ENCODE measurements at regions not wholly inside any gene's neighbourhood (a gene's known extent, or its start where the extent isn't known, plus 50 kb on each side); places are given as distances from the start of the nearest gene placed in this dataset.
"Not testable (repeated sequence)": the region's sequence is repeated elsewhere in the genome, so short reads cannot be mapped to it uniquely, and the experiment has no call there.

DNA sequence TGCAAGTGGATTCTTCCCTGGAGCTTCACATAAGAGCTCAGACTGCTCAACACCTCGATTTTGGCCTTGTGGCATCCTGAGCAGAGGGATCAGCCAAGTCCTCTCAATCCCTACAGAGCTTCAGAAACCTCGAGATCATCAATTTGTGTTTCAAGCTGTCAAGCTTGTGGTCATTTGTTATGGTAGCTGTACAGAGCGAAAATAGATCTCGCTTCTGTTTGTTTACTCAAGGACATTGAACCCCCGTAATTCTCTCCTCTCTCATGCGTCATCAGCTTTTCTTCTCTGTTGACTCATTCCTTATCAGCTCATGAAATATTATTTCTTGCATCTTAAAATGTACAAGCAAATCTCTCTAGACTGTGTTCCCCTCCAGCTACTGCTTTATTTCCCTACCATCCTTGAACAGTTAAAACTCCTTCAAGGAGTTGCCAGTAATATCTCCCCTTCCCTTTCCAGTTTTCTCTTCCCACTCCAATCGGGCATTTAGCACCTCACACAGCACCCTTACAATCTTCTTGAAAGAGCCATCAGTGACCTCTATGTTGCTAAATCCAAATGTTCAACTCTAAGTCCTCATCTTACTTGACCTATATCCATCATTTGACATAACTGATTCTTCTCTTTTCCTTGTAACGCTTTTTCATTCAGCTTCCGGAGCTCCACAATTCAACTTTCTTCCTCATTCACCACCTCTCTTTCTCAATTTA lies 106.2 kb upstream of the FAT1 start:
- 56 to 60% methylated on average over 6 to 9 of the region's 9 CpGs for WGBS, 2 donors (ENCODE audit: low coverage in 1 of 2)
- no peak overlapping the region for H3K27ac ChIP-seq
- TF ChIP-seq POLR2A (IDR thresholded peaks at IDR 0.05) (no peak), POLR2AphosphoS5 (IDR thresholded peaks at IDR 0.05) (no peak), EP300 (IDR thresholded peaks at IDR 0.05; ENCODE audit: low read depth) (no peak)
- TF ChIP-seq, protein P1, sequence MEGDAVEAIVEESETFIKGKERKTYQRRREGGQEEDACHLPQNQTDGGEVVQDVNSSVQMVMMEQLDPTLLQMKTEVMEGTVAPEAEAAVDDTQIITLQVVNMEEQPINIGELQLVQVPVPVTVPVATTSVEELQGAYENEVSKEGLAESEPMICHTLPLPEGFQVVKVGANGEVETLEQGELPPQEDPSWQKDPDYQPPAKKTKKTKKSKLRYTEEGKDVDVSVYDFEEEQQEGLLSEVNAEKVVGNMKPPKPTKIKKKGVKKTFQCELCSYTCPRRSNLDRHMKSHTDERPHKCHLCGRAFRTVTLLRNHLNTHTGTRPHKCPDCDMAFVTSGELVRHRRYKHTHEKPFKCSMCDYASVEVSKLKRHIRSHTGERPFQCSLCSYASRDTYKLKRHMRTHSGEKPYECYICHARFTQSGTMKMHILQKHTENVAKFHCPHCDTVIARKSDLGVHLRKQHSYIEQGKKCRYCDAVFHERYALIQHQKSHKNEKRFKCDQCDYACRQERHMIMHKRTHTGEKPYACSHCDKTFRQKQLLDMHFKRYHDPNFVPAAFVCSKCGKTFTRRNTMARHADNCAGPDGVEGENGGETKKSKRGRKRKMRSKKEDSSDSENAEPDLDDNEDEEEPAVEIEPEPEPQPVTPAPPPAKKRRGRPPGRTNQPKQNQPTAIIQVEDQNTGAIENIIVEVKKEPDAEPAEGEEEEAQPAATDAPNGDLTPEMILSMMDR (IDR thresholded peaks at IDR 0.05): no peak
- in situ Hi-C loops (cut with MboI; ENCODE audit: low pct_ligation_motif_present in 1 of 4, low pct_unique_long_range_greater_than_20kb in 1 of 4, low sequenced_read_pairs in 3 of 4): no loop called here
- peaks cover 0 to 19% (median 10%) of the 10 kb centered on the region in 4 donors for H3K4me1 ChIP-seq
- no peaks in the 10 kb centered on the region for H3K9me3 ChIP-seq
- H3K27me3 ChIP-seq: no peaks in the 10 kb centered on the region
- H3K4me3 ChIP-seq: no peak overlapping the region
- no peaks in the 10 kb centered on the region for H3K36me3 ChIP-seq
- DNase-seq: no peak
- intact Hi-C loops (cut with DNase I; ENCODE audit: low total_unique reads): no loop called here

DNA sequence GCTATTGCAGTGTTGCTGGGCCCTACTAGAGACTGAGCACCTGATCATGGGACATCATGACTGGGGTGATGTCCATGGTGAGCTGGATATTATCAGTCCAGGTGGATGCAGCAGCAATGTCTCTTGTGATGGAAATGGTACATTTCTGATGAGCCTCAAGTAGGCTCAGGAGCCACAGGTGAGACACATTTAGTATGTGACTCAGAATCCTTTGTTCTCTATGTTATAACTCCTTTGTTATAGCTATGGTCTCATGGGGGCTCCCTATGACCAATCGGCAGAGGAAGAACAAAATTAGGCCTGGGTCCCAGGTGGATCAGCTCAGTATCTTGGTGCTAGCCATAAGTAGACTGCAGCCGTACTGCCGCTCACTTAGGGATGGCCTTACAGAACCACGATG lies 107.9 kb upstream of the FAT1 start:
- in situ Hi-C loops (cut with MboI; ENCODE audit: low pct_ligation_motif_present in 1 of 4, low pct_unique_long_range_greater_than_20kb in 1 of 4, low sequenced_read_pairs in 3 of 4): no loop called here
- Histone ChIP-seq H3K4me1 (peaks cover 0 to 3% (median 1%) of the 10 kb centered on the region in 4 donors), H3K27ac (no peak overlapping the region), H3K27me3 (no peaks in the 10 kb centered on the region), H3K9me3 (no peaks in the 10 kb centered on the region), H3K4me3 (no peak overlapping the region), H3K36me3 (no peaks in the 10 kb centered on the region)
- DNase-seq: no peak
- WGBS, 2 donors (ENCODE audit: low coverage in 1 of 2): 89% methylated on average over 3 to 4 of the region's 4 CpGs
- intact Hi-C loops (cut with DNase I; ENCODE audit: low total_unique reads): no loop called here
- TF ChIP-seq POLR2AphosphoS5 (IDR thresholded peaks at IDR 0.05): no peak
- TF ChIP-seq POLR2A (IDR thresholded peaks at IDR 0.05): no peak
- TF ChIP-seq, protein P1 (IDR thresholded peaks at IDR 0.05): no peak
- no peak for TF ChIP-seq EP300 (IDR thresholded peaks at IDR 0.05; ENCODE audit: low read depth)

DNA sequence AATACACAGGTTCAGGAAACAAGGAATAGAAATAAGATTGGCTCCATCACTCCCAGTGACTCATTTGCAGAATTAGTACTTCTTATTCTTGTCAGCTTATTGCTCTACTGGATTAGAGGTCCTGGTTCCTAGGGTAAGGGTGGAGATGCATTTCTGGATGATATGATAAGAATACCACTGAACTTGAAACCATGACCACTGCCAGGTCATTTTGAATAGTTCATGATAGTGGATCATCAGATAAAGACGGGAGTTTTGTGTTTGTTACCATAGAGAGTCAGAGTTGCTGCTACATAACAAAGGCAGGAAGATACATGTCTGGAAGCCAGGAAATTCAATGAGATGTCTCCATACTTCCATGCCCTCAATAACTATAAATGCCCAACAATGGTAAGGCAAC lies 109.2 kb upstream of the FAT1 start:
- intact Hi-C loops (cut with DNase I; ENCODE audit: low total_unique reads): no loop called here
- DNase-seq: no peak
- H3K9me3 ChIP-seq: no peaks in the 10 kb centered on the region
- H3K4me1 ChIP-seq: no peaks in the 10 kb centered on the region
- H3K36me3 ChIP-seq: no peaks in the 10 kb centered on the region
- TF ChIP-seq, protein P1 (IDR thresholded peaks at IDR 0.05): no peak
- TF ChIP-seq POLR2A (IDR thresholded peaks at IDR 0.05): no peak
- no peak for TF ChIP-seq POLR2AphosphoS5 (IDR thresholded peaks at IDR 0.05)
- no peak for TF ChIP-seq EP300 (IDR thresholded peaks at IDR 0.05; ENCODE audit: low read depth)
- WGBS, 2 donors (ENCODE audit: low coverage in 1 of 2): 61% methylated on average over 1 of the region's 1 CpG; no CpG with 5 or more reads in 1 of the 2 donors
- H3K27me3 ChIP-seq: no peaks in the 10 kb centered on the region
- H3K4me3 ChIP-seq: no peak overlapping the region
- in situ Hi-C loops (cut with MboI; ENCODE audit: low pct_ligation_motif_present in 1 of 4, low pct_unique_long_range_greater_than_20kb in 1 of 4, low sequenced_read_pairs in 3 of 4): no loop called here
- H3K27ac ChIP-seq: no peak overlapping the region

DNA sequence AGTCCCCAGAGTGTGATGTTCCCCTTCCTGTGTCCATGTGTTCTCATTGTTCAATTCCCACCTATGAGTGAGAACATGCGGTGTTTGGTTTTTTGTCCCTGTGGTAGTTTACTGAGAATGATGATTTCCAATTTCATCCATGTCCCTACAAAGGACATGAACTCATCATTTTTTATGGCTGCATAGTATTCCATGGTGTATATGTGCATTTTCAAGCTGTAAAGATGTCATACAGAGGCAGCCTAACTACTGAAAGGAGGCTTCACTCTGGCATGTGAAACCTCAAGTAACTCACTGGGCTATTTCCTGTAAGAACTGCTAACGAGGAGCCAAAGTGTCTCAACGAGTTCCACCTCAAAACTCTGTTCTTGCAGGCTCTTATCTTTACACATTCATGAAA lies 113.8 kb upstream of the FAT1 start:
- H3K4me3 ChIP-seq; H3K36me3 ChIP-seq; H3K4me1 ChIP-seq; DNase-seq; intact Hi-C loops (cut with DNase I; ENCODE audit: low total_unique reads); in situ Hi-C loops (cut with MboI; ENCODE audit: low pct_ligation_motif_present in 1 of 4, low pct_unique_long_range_greater_than_20kb in 1 of 4, low sequenced_read_pairs in 3 of 4); H3K27me3 ChIP-seq; H3K27ac ChIP-seq; H3K9me3 ChIP-seq: not testable (repeated sequence)
- 90 to 91% methylated on average over 2 to 3 of the region's 3 CpGs for WGBS, 2 donors (ENCODE audit: low coverage in 1 of 2)

DNA sequence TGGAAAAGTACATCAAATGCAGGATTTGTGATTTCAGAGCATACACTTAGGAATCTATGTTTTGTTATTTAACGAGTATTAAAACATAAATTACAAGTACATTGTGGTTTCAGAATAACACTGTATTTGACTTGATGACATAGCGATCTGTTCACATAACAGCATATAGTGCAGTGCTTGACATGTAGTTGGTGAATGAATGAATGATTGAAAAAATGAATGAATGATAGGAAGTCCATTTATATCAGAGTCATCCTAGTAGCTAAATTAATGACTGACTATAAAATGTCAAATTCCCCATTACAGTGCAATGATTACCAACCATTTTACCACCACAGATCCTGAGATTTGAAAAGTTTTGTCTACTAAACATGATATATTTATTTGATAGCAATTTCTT lies 114.6 kb upstream of the FAT1 start:
- H3K4me3 ChIP-seq: no peak overlapping the region
- H3K4me1 ChIP-seq: no peaks in the 10 kb centered on the region
- in situ Hi-C loops (cut with MboI; ENCODE audit: low pct_ligation_motif_present in 1 of 4, low pct_unique_long_range_greater_than_20kb in 1 of 4, low sequenced_read_pairs in 3 of 4): no loop called here
- 91 to 96% methylated on average over 2 of the region's 2 CpGs for WGBS, 2 donors (ENCODE audit: low coverage in 1 of 2)
- no peak overlapping the region for H3K27ac ChIP-seq
- no peaks in the 10 kb centered on the region for H3K36me3 ChIP-seq
- H3K27me3 ChIP-seq: no peaks in the 10 kb centered on the region
- DNase-seq: no peak
- H3K9me3 ChIP-seq: no peaks in the 10 kb centered on the region
- intact Hi-C loops (cut with DNase I; ENCODE audit: low total_unique reads): no loop called here
- TF ChIP-seq POLR2A (IDR thresholded peaks at IDR 0.05) (no peak), POLR2AphosphoS5 (IDR thresholded peaks at IDR 0.05) (no peak), EP300 (IDR thresholded peaks at IDR 0.05; ENCODE audit: low read depth) (no peak)
- TF ChIP-seq, protein P1 (IDR thresholded peaks at IDR 0.05): no peak

All from transverse colon (tissue), 4 donors.